Testis (tissue), 2 donors: ENCODE measurements at regions not wholly inside any gene's neighbourhood (a gene's known extent, or its start where the extent isn't known, plus 50 kb on each side); places are given as distances from the start of the nearest gene placed in this dataset.
A peak's percentile ranks its signal among the peaks of the same experiment; 100 is the strongest.

Source experiments
- POLR2A ChIP-seq: fragments of 450-650 bp; IDR thresholded peaks from one replicate; pipeline ENCODE4 v1.6.1; 2017; ENCODE audit warnings: antibody characterized with exemption, mild to moderate bottlenecking, moderate library complexity
- TF ChIP-seq, protein P1 (sequence below), 3 experiments: fragments of 450-650 bp in 2 of 3; fragments of 200-600 bp in 1 of 3; sonication (generic) in 1 of 3; IDR thresholded peaks; one replicate each; pipeline ENCODE4 v1.5.1; 2016 to 2019; ENCODE audit warnings: antibody characterized with exemption in 3 of 3, mild to moderate bottlenecking in 2 of 3, moderate library complexity in 1 of 3

DNA sequence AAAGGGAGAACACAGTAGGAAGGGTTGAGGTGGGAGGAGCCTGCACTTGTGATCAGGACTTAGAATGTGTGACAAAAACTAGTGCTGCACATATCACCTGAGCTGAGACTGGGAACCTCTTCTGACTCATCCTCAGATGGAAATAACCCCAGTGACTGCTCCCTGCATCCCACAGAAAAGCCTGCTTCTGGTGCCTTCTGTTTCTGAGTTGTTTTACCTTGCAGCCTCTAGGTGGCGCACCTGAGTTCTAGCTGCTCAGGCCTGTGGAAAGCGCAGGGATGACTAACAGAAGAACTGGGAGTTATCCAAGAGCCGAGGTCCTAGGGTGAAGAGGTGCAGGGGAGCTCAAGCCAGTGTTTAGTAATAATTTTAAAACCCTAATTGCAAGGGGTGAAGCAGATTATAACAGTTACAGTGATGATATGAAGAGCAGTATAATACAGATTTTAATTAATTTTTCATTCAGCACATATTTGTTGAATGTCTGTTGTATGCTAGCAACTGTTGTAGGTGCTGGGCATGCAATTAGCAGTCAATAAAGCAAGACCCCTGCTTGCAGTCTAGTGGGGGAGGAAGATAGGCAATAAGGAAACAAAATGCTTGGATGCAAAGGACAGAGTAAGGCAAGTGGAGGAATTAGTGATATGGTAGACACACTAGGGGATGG, 302.5 kb downstream of the DHX35 start:
- TF ChIP-seq, protein P1, sequence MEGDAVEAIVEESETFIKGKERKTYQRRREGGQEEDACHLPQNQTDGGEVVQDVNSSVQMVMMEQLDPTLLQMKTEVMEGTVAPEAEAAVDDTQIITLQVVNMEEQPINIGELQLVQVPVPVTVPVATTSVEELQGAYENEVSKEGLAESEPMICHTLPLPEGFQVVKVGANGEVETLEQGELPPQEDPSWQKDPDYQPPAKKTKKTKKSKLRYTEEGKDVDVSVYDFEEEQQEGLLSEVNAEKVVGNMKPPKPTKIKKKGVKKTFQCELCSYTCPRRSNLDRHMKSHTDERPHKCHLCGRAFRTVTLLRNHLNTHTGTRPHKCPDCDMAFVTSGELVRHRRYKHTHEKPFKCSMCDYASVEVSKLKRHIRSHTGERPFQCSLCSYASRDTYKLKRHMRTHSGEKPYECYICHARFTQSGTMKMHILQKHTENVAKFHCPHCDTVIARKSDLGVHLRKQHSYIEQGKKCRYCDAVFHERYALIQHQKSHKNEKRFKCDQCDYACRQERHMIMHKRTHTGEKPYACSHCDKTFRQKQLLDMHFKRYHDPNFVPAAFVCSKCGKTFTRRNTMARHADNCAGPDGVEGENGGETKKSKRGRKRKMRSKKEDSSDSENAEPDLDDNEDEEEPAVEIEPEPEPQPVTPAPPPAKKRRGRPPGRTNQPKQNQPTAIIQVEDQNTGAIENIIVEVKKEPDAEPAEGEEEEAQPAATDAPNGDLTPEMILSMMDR (IDR thresholded peaks at IDR 0.05): peak; percentile 66 to 90 (median 78)
- no peak for TF ChIP-seq POLR2A
